HAP-1 (cell line): ENCODE measurements at regions not wholly inside any gene's neighbourhood (a gene's known extent, or its start where the extent isn't known, plus 50 kb on each side); places are given as distances from the start of the nearest gene placed in this dataset.

Experiments
- DNase-seq, 2 experiments: peaks; one replicate each; pipeline ENCODE4 v3.0.0-alpha.2; 2016 to 2020; ENCODE audit warnings: low spot score in 2 of 2
- H3K27me3 ChIP-seq: fragments of 250-450 bp; sonication (Bioruptor Pico); 2 replicates; pipeline ENCODE4 v1.5.1; 2020; ENCODE audit warnings: low read depth, mild to moderate bottlenecking, moderate library complexity
- H3K36me3 ChIP-seq: fragments of 250-450 bp; sonication (Bioruptor Pico); replicated peaks from 2 replicates; pipeline ENCODE4 v1.5.1; 2020; ENCODE audit warnings: mild to moderate bottlenecking
- H3K4me1 ChIP-seq: fragments of 250-450 bp; sonication (Bioruptor Pico); 2 replicates; pipeline ENCODE4 v1.5.1; 2020; ENCODE audit warnings: mild to moderate bottlenecking
- H3K4me3 ChIP-seq: fragments of 250-450 bp; sonication (Bioruptor Pico); 2 replicates; pipeline ENCODE4 v1.5.1; 2020; ENCODE audit warnings: mild to moderate bottlenecking, moderate library complexity
- H3K9me3 ChIP-seq: fragments of 250-450 bp; sonication (Bioruptor Pico); 2 replicates; pipeline ENCODE4 v1.5.1; 2020; ENCODE audit warnings: mild to moderate bottlenecking, moderate library complexity
- in situ Hi-C: fragments of 300-500 bp; cut with MboI; formaldehyde crosslinking; loops from 3 replicates; pipeline ENCODE4 v1.14.3; 2020; ENCODE audit warnings: low sequenced_read_pairs, inconsistent platforms, mixed read lengths

DNA sequence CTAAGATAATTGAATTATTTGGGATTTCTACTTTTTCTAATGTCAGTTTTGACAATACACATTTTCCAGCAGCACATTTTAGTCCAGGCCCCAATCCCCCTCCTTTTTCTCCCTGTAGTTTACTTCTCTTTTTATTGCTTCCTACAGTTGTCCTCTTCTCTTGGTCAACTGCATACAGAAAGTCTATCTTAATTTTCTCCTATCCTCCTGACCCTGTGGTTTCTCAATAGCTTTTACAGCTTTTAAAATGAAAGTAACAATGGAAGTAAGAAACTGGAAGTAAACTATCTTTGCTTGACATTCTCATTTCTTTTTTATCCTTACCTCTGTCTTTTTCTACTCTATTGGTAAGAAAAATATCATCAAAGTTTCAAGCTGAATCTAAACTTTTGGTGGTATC is 106.5 kb upstream of the OXGR1 start:
- no peak for DNase-seq
- Histone ChIP-seq H3K9me3 (no peaks in the 10 kb centered on the region), H3K4me3 (no peak overlapping the region), H3K4me1 (no peaks in the 10 kb centered on the region), H3K27me3 (peaks cover 4% of the 10 kb centered on the region; the same call in 1 of the 2 replicates), H3K36me3 (no peaks in the 10 kb centered on the region)
- in situ Hi-C loops, result no loop called here

DNA sequence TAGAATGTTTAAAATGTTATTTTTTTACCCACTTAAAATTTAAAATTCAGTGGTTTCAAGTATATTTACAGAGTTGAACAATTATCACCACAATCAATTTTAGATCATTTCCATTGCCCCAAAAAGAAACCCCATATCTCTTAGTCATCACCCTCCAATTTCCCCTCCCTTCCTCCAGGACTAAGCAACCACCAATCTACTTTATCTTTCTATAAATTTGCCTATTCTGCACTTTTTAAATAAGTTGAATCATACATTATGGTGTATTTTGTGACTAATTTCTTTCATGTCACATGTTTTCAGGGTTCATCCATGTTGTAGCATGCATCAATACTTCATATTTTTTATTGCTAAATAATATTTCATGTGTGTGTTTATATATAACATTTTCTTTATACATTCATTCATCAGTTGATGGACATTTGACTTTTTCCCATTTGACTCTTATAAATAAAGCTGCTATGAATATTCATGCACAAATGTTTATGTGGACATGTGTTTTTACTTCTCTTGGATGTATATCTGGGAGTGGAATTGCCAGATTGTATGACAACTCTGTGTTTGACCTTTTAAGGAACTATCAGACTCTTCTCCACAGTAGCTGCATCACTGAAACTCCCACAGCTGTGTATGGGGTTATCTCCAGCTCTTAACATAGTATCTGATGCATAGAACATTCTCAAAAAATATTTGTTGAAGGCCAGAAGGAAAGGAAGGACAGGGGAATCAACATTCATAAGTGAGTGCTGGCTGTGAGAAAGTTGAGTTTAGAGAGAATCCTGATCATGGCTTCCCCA is 107.8 kb upstream of the OXGR1 start:
- no peaks in the 10 kb centered on the region for H3K4me1 ChIP-seq

DNA sequence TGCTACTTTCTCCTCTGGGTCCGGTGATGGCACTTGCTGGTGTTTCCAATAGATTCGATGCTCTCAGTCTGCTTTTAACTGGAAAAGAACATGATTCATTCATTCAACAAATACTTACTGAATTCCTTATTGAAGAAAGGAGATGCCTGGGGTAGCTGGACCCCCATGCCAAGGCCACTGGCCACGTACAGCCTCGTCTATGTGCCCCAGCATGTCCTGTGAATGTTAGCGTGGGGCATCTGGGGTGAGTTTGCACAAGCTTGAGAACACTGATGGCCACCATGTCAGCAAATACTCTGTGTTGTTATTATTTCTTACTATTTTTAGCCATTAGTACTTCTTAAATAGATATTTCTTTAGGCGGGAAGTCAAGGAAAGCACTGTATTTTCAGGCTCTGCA is 112.0 kb upstream of the OXGR1 start:
- DNase-seq, result no peak
- Histone ChIP-seq H3K9me3 (no peaks in the 10 kb centered on the region), H3K4me3 (no peak overlapping the region), H3K36me3 (no peaks in the 10 kb centered on the region), H3K27me3 (peaks cover 3% of the 10 kb centered on the region; the same call in 1 of the 2 replicates), H3K4me1 (no peaks in the 10 kb centered on the region; the same call in 1 of the 2 replicates)
- in situ Hi-C loops, result no loop called here

More for the DNA sequence above, 107.8 kb upstream of the OXGR1 start:
- Histone ChIP-seq H3K4me3 (no peak overlapping the region), H3K27me3 (peaks cover 4% of the 10 kb centered on the region; the same call in 1 of the 2 replicates), H3K9me3 (no peaks in the 10 kb centered on the region), H3K36me3 (no peaks in the 10 kb centered on the region)
- no peak for DNase-seq
- in situ Hi-C loops, result no loop called here

DNA sequence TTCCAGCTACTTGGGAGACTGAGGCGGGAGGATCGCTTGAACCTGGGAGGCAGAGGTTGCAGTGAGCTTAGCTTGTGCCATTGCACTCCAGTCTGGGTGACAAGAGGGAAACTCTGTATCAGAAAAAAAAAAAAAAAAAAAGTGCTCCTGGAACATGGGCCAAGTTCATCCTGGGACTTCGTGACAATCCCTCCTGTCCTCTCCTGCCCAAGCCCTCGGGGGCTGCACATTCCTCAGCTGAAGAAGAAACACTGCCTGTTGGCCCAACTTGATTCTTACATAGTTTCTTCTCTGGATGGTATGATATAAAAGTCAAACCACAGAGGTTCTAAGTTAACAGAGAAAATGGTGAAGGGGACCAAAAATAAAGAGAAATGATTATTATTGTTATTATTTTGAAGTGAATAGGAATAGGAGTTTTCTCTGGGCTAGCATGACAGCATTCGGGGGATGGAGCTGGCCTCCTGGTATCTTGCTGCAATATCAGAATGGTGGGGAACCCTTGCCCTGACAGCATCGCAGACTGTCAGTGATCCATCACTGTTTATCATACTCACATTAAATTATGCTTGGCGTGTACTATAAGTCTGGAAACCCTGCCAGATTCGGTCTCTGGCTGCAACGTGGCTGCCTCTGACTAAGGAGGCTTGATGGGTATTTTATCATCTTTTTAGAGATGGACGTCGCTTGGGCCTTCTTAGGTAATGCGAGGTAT is 113.7 kb upstream of the OXGR1 start:
- Histone ChIP-seq H3K9me3 (no peaks in the 10 kb centered on the region), H3K27me3 (0 out of 2 replicates have a peak, but pooled peaks cover 3% of the 10 kb centered on the region), H3K4me1 (no peaks in the 10 kb centered on the region; the same call in 1 of the 2 replicates), H3K4me3 (no peak overlapping the region), H3K36me3 (no peaks in the 10 kb centered on the region)
- no peak for DNase-seq
- in situ Hi-C loops, result no loop called here

DNA sequence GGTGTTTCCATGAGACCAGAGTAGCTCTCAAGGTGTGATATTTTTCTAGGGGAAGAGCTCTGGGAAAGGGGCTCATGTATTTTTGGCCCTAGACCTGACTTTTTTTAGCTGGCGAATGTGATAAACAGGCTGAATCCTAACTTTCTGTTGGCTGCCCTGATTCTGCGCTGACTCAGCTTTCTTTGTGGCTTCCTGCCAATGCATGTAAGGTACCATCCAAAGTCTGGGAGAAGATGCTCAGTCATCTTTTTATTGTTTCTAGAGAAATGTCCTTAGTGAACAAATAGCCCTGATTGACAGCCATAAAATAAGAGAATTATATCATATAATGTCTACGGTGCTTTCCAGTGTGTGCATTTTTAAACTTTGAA is 113.6 kb upstream of the MBNL2 start:
- no peak for DNase-seq
- Histone ChIP-seq H3K4me3 (no peak overlapping the region), H3K36me3 (no peaks in the 10 kb centered on the region), H3K4me1 (no peaks in the 10 kb centered on the region; the same call in 1 of the 2 replicates), H3K27me3 (peaks cover 3% of the 10 kb centered on the region; the same call in 1 of the 2 replicates), H3K9me3 (no peaks in the 10 kb centered on the region)
- in situ Hi-C loops, result no loop called here

DNA sequence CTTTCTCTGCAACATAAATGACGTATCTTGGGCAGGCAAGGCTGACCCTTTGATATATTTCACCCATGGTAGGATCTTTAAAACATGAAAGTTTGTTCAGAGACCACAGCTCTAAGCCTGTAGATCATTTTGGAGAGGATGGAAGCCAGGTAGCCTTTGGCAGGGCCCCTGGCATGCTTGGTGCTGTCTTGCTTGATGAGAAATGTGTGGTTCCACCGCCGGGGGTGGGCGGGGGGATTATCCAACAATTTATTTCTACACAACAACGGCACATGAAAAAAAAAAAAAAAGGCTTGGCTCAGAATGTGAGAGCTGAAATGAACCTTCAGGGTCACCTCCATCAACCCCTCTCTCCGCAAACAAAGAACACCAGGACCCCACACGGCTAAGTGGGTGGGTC is 112.9 kb upstream of the MBNL2 start:
- Histone ChIP-seq H3K9me3 (no peaks in the 10 kb centered on the region), H3K36me3 (no peaks in the 10 kb centered on the region), H3K4me1 (no peaks in the 10 kb centered on the region; the same call in 1 of the 2 replicates), H3K27me3 (peaks cover 3% of the 10 kb centered on the region; the same call in 1 of the 2 replicates), H3K4me3 (no peak overlapping the region)
- in situ Hi-C loops, result no loop called here
- DNase-seq, result no peak

DNA sequence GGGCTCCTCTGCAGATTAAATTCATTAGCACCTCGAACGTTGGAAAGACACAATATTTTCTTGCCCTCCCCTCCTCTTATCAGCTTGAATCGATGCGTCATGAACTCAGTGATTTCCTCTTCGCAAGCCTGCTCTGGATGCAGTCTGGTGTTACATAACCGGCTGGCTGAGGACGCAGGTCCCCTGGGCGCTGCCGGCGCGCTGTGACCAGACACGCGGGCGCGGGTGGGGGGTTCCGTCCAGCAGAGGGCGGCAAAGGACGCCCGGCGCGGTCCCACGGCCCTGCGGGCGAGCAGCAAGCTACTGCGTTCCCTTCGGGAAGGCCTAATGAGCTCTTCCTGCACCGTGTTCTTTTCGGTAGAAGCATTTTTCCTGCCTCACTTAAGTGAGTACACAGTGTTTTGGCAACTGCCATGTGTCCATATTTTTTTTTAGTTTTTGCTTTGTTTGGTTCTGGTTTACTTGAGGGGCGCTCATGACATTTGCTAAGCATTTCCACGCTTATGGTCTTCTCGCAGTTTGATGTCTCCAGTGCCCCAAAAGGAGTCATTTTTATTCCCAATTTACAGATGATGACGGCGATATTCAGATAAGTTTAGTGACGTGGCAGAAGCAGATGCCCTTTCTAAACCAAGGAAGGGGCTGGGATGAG is 112.2 kb upstream of the MBNL2 start:
- DNase-seq, result peak; percentile 72 to 89
- H3K9me3 ChIP-seq, result no peaks in the 10 kb centered on the region
- H3K4me1 ChIP-seq, result no peaks in the 10 kb centered on the region; the same call in 1 of the 2 replicates
- in situ Hi-C loops, result no loop called here
- H3K36me3 ChIP-seq, result no peaks in the 10 kb centered on the region
- no peak overlapping the region for H3K4me3 ChIP-seq
- peaks cover 3% of the 10 kb centered on the region; the same call in 1 of the 2 replicates for H3K27me3 ChIP-seq

DNA sequence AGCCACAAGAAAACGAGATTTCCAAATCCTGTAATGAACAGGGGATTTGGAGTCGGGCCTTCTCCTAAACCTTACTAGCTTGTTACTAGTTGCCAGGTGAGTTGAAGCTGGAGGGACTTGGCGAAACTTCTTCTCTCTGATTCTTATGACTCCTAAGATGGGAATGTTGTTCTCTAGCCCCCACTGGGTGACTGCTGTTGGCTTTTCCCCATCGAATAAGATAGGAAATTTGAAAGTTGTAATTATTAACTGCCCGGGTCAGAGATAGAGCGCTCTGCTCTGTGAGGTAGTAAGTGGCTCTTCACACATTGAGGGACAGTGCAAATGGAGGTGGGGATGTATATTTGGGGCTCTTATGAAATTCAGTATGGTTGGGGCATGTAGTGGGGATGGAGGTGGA is 111.2 kb upstream of the MBNL2 start:
- H3K9me3 ChIP-seq, result no peaks in the 10 kb centered on the region
- H3K36me3 ChIP-seq, result no peaks in the 10 kb centered on the region
- no peak for DNase-seq
- in situ Hi-C loops, result no loop called here
- H3K27me3 ChIP-seq, result peaks cover 3% of the 10 kb centered on the region; the same call in 1 of the 2 replicates
- no peaks in the 10 kb centered on the region; the same call in 1 of the 2 replicates for H3K4me1 ChIP-seq
- H3K4me3 ChIP-seq, result no peak overlapping the region

DNA sequence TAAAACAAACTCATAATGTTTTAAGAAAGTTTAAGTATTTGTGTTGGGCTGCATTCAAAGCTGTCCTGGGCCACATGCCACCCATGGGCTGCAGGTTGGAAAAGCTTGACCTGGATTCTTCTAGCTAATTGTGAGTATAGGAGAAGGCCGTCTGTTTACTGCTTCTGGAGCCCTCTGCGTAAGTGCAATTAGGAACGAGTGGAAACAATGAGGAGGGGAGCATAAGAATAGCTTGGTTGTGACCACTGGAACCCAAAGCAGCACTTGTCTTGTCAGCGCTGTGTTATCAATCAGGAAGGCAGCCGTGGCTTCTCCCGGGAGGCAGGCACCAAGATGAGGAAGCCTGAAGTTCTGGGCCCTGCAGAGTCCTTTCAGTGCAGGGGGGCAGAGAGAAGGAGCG is 110.4 kb upstream of the MBNL2 start:
- Histone ChIP-seq H3K27me3 (peaks cover 3% of the 10 kb centered on the region; the same call in 1 of the 2 replicates), H3K4me1 (peaks cover 7% of the 10 kb centered on the region), H3K9me3 (no peaks in the 10 kb centered on the region), H3K4me3 (no peak overlapping the region), H3K36me3 (no peaks in the 10 kb centered on the region)
- DNase-seq, result no peak
- in situ Hi-C loops, result no loop called here

DNA sequence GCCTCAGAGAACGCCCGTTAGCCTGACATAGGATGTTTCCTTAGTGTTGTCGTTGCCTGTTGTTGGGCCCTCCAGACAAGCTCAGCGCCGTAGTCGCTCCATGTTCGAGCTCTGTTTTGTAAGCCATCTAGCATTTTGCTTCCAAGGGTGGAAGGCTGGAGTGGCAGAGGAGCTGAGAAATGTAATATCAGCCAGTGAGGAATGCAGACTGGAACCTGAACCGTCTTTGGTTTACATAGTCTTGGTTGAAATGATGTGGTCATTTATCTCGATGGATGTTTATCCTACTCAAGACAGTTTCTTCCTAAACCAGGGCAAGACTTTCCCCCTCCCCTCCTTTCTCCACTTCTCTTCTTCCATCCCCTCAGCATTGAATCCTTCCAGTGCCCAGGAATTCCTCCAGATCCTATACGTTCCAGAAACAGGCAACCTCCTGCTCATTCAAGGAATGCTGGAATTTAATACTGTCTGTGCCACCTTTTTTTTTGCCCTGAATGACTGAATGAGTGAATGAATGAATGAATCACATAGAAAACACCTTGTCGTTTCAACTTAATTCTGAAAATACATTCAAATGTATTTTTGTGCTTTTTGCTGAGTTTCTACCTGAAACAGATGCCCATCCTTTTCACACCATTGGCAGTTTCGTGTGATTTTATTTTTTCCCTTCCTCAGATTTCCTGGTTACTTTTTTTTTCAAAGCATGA is 109.5 kb upstream of the MBNL2 start:
- peaks cover 3% of the 10 kb centered on the region; the same call in 1 of the 2 replicates for H3K27me3 ChIP-seq
- DNase-seq, result no peak
- H3K36me3 ChIP-seq, result no peaks in the 10 kb centered on the region
- peaks cover 11% of the 10 kb centered on the region for H3K4me1 ChIP-seq
- in situ Hi-C loops, result no loop called here
- H3K9me3 ChIP-seq, result no peaks in the 10 kb centered on the region
- no peak overlapping the region for H3K4me3 ChIP-seq

DNA sequence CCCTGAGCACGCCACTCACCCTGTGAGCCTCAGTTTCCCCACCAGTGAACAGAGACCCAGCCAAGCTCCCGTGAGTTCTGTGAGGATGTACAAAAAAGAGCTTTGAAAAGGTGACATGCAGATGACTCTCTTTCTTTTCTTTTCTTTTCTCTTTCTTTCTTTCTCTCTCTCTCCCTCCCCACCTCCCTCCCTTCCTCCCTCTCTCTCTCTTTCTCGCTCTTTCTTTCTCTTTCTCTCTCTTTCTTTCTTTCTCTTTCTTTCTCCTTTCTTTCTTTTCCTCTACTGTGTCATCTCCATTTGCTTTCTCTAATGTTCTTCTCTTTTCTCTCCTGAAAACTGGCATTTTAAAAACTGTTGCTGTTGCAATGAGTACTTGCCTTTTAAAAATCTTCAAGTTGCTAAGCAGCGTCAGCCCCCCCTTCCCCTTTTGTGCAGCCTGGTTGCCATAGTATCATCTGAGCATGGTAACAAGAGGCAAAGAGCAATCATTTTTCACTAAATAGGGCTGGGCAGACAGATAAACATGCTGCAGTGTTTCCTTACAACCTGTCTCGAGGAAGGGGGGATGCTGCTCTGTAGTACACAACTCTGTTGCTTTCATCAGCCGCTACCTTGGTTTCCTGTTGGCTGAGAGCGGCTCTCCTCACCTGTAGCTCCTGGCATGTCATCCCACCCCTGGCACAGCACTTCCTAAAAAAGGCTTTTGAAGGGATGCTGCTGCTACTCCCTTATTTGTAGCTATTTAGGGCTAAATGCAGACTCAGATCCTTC is 108.7 kb upstream of the MBNL2 start:
- in situ Hi-C loops, result no loop called here
- H3K4me3 ChIP-seq, result no peak overlapping the region
- no peaks in the 10 kb centered on the region for H3K9me3 ChIP-seq

DNA sequence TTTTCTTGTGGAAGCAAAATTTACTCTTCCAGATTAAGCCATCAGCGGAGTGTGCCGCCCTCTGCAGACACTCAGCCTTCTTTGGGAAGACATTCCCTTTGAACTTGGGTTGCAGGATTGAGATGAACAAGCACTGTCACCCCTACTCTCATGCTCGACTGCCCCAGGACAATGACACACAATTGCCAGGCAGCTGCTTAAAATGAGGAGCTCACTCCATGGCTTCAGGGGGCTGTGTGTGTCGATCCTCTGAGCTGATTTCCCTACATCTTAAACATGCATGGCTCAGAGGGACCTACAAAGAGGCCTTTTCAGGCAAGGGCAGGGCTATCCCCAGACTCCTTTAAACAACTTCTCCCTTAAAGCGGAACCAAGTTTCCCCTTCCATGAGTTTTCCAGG is 107.5 kb upstream of the MBNL2 start:
- no peak overlapping the region for H3K4me3 ChIP-seq
- peaks cover 11% of the 10 kb centered on the region for H3K4me1 ChIP-seq
- no peak for DNase-seq
- H3K36me3 ChIP-seq, result no peaks in the 10 kb centered on the region
- no peaks in the 10 kb centered on the region; the same call in 1 of the 2 replicates for H3K27me3 ChIP-seq
- no peaks in the 10 kb centered on the region for H3K9me3 ChIP-seq
- in situ Hi-C loops, result no loop called here

More for the DNA sequence above, 108.7 kb upstream of the MBNL2 start:
- Histone ChIP-seq H3K27me3 (peaks cover 3% of the 10 kb centered on the region; the same call in 1 of the 2 replicates), H3K4me1 (peaks cover 11% of the 10 kb centered on the region), H3K36me3 (no peaks in the 10 kb centered on the region)
- peak in 1 of 2 experiments; percentile 25 for DNase-seq
